ENCODE measurements at regions not wholly inside any gene's neighbourhood (a gene's known extent, or its start where the extent isn't known, plus 50 kb on each side); places are given as distances from the start of the nearest gene placed in this dataset.
"Not testable (repeated sequence)": the region's sequence is repeated elsewhere in the genome, so short reads cannot be mapped to it uniquely, and the experiment has no call there.

DNA sequence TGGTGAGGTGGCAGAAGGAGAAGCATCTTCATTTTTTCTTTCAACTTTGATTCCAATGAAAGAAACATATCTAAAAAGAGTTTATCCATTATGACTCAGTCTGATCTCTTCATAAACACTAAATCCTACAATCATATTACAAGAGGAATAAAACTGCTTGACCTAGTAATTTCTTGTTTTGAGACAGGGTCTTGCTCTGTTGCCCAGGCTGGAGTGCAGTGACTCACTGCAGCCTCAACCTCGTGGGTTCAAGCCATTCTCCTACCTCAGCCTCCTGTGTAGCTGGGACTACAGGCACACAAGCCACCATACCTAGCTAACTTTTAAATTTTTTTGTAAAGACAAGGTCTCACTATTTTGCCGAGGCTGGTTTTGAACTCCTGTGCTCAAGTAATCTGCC, 147.2 kb downstream of the NDUFA12 start:
- no peak for DNase-seq

DNA sequence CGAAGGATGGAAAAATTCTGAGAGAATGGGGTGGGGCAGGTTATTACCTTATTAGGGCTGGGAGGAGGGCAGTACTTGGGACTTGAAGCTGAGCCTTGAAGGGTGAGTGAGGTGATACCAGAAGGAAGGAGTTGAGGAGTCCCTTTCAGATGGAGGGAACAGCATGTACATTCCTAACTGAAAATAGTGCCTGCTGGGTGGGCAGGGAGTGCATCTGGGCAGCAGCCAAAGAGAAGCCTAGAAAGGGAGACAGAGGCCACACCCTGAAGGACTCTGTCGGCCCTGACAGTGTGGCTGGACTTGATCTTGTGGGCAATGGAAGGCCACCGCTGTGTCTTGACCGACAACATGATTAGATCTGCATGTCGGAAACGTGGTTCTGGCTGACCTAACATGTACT, 147.6 kb downstream of the NDUFA12 start:
- no peak for DNase-seq

DNA sequence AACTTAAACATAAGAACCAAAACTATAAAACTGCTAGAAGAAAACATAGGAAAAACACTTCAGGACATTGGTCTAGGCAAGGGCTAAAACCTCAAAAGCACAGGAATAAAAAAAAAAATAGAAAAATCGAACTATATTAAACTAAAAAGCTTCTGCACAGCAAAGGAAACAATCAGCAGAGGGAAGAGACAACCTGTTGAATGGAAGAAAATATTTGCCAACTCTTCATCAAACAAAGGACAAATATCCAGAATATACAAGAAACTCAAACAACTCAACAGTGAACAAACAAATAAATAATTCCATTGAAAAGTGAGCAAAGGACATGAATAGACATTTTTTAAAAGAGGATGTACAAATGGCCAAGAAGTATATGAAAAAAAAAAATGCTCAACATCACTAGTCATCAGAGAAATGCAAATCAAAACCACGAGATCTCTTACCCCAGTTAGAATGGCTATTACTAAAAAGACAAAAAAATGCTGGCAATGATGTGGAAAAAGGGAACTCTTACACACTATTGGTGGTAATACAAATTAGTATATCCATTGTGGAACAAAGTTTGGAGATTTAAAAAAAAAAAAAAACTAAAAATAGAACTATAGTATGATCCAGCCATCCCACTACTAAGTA, 152.0 kb downstream of the NDUFA12 start:
- DNase-seq = no peak

DNA sequence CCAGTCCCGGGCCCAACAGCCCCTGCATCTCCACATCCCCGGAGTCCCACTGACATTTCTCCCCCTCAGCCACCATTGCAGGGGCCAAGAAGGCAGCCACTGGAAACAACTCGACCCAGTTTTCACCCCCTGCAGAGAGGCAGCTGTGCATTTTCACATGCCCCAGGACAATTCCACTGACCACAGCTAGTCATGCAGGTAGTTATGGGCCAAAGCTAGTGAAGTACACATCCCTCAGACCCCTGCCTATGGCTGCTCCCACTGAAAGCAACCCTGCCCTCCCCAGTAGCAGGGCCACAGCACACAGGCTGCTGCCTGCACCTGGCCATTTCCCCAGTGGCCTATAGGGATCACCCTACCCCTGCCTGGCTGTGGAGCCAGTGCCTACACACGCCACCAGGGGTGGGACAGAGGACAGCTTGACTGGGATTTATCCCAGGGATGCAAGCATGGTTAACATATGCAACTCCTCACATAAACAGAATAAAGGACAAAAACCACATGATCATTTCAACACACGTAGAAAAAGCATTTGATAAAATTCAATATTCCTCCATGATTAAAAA, 154.0 kb downstream of the NDUFA12 start:
- no peak for DNase-seq

DNA sequence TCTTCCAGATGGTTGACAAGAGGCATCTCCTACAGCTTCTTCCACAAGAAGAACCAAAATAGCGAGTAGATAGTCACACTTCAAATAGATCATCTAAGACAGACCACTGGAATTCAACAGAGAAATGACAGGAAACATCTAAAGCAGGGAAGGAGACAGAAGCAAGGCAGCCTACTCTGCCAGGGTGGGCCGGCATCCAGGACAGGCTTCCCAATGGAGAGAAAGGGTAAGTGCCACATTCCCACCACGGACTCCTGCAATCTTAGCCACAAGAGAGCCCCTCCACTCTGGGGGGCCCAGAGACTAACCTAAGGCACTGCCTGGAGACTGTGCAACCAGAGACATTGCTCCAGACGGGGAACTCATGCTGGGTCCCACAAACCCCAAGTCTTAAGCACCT, 154.5 kb downstream of the NDUFA12 start:
- DNase-seq = no peak

DNA sequence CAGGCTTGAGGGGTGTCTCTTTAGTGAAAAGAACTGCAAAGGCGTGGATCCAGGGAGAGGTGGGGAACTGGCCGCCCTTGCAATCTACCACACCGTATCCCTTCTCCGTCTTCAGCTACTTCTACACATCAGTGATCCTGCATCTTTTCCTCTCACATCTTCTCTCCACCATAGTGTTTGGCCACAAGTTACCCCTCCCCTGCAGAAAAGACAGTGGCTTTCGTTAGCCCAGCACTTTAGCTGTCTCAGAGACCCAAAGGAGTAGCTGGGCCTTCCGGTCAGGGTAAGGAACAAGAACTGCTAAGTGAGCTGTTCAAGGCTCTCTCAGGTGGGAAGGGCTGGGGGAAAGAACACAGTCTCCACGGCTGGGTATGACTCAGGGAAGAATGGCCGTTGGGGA, 158.4 kb downstream of the NDUFA12 start:
- DNase-seq = no peak

DNA sequence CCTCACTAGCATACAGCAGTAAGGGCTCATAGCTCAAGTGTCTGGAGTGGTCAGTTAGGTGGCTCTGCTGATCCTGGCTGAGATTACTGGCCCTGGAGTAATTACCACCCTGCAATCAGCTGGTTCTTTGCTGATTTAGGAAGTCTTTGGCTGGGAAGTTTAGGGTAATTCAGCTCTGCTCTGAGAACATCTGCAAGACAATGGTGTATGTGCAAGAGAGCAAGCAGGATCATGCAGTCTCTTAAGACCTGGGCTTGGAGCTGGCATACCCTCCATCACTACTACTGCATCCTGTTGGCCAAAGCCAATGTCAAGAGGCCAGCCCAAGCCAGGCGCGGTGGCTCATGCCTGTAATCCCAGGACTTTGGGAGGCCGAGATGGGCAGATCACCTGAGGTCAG, 159.0 kb downstream of the NDUFA12 start:
- no peak for DNase-seq

DNA sequence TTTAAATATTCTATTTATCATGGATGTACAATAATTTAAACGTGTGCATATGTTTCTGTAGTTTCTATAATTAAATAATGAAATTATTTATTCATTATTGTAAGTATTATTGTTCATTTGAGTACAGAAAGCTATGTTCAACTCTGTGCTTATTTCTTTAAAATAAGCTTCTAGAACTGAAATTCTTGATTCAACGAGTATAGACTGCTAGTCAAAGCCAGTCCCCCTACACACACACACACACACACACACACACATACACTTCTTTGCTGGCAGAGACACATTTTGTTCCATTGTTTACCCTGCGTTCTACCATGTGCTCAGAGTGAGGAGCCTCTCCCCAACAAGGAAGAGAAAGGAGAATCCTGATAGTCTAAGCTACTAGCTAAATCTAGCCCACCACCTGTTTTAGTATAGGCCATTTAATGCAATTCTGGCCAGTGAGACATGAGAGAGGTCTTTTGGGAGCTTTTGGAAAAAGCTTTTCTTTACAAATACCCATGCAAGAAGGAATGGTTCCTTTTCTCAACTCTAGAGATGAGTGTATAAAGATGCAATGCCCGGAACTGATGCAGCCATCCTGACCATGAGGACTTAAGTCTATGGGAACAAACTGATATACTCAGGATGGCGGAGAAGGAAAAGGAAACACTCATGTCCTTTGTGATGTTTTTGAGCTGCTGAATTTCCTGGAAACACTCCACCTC, 161.4 kb downstream of the NDUFA12 start:
- no peak for DNase-seq

DNA sequence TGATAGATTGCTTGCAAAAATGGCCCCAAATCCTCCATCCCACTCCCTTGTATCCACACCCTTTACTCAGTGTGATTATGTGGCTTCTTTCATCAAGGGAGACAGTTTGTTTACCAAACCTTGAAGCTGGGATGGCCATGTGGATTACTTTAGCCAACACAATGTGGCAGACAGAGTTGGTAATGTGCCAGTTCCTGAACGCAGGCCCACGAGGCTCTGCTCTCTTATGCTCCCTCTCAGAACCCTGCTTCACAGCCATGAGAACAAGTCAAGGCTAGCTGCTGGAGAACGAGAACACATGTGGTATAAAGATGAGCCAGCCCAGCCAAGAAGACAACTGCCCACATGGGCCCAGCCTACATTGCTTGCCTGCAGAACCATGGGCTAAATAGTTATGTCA, 162.3 kb downstream of the NDUFA12 start:
- DNase-seq = peak; percentile 78

DNA sequence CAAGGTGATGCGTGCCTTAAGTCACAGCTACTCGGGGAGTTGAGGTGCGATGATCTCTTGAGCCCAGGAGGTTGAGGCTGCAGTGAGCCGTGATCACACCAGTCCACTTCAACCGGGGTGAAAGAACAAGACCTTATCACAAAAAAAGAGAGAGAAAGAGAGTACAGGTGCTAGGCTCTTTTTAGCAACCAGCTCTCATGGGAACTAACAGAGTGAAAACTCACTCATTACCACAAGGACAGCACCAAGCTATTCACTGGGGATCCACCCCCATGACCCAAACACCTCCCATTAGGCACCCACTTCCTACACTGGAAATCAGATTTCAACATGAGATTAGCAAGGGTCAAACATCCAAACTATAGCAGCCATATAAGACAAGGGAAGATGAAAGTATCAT, 164.2 kb downstream of the NDUFA12 start:
- DNase-seq = no peak

DNA sequence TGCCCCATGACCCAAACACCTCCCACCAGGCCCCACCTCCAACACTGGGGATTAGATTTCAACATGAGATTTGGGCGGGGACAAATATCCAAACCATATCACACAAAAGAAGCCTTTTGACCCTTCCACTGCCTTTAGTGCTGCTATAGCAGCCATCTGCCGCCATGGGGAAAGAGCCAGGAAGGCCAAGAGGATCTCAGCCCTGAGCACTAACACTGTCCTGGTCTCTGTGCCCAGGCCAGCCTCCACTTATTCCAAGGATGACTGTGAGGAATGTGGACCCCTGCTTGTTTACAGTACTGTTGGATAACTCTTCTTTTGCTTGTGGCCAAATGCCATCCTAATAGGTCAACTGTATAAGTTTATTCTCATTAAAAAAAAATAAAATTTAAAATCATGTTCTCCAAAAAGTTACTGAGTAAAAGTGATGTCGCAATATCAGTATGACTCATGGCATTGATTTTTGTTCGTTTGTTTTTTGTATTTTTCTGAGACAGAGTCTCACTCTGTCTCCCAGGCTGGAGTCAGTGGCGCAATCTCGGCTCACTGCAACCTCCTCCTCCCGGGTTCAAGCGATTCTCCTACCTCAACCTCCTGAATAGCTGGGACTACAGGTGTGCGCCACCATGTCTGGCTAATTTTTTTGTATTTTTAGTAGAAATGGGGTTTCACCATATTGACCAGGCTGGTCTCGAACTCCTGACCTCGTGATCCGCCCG, 166.4 kb downstream of the NDUFA12 start:
- not testable (repeated sequence) for DNase-seq

DNA sequence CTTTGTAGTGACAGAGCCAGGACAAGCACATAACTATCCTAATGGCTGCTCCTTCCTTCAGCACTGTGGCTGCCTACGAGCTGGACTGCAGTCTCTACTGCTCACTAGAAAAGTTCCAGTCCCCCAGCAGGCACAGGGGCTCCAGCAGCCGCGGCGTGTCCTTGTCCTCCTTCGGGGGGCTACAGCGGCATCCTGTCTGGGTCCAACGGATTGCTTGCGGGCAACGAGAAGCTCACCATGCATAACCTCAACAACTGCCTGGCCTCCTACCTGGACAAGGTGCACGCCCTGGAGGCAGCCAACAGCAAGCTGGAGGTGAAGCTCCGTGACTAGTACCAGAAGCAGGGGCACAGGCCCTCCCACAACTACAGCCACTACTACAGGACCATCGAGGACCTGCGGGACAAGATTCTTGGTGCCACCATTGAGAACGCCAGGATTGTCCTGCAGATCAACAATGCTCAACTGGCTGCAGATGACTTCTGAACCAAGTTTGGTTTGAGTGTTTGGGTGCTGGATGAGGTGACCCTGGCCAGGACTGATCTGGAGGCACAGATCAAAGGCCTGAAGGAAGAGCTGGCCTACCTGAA, 169.4 kb downstream of the NDUFA12 start:
- DNase-seq = no peak

DNA sequence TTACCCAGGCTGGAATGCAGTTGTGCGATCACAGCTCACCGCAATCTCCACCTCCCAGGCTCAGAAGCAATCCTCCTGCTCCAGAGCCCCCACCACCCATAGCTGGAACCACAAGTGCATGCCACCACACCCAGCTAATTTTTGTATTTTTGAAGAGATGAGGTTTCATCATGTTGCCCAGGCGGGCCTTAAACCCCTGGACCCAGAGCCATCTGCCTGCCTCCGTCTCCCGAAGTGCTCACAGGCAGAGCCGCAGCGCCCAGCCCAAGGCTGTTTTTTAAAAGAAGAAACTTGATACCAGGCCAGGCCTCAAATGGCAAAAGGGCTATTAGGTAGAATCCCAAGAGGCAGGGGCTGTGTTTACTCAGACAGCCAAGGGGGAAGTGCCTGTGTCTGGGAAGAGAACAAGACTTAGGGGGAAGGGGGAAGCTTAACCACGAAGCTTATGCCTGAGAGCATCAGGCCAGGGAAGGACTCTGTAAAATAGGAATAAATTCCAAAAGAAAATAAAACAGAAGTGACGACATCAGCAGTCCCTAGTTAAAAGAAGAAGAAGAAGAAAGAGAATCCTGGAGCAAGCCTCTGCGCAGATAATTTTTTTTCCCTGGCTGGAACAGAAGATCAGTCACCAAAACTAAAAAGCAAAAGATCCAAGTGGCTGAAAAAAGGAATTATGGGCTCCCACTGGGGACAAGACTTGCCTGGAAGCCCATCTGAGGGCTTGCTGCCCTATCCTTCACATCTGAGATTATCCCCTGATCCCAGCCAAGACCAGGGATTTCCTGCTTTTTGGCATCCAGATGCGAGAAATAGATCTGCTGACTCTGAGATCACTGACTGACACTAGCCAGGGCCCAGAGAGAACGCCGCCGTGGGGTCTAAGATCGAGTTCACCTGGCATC, 170.5 kb downstream of the NDUFA12 start:
- DNase-seq = peak; percentile 65

DNA sequence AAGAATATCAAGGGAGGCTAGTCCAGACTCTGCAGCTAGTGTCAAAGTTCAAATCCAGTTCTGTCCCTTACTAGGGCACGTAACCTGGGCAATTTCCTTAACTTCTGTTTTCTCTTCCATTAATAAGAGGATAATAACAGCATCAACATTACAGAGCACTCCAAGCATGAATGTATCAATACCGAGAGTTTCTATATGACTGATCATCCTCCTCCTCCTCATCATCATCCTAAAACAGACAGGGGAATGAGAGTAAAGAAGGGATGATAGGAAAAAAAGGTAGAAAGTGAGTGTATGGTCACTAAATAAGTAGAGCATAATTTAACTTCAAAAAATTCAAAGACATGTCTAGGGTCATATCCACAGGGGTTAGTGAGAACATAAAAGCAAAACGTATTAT, 171.4 kb downstream of the NDUFA12 start:
- no peak for DNase-seq

DNA sequence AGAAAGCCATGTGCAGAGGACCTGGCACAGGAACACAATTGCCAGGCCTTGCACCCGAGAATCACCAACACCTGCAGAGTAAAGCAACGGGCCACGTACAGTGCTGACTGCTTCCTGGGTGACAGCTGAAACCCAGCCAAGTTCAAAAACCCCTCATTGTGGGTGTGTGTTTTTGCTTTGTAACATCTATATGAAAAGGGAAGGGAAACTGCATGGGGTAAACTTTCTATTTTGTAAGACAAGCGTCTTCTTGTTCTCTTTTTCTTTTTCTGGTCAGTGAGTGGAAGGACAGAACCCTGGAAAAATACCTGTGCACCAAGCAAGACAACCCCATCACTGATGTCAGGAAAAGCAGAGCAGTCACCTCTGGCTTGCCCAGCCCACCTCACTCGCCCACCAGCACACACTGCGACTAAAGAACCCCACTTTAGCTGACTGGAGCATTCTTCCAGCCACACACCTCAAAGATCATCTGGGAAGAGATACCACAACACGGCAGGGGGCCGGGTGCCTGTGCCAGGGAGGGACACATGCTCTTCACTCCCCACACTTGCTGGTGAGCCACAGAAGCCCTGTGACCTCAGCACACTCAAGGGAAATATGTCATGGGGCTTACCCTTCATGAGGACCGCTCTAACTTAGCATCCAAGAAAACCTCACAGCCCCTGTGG, 172.3 kb downstream of the NDUFA12 start:
- DNase-seq = peak; percentile 29

DNA sequence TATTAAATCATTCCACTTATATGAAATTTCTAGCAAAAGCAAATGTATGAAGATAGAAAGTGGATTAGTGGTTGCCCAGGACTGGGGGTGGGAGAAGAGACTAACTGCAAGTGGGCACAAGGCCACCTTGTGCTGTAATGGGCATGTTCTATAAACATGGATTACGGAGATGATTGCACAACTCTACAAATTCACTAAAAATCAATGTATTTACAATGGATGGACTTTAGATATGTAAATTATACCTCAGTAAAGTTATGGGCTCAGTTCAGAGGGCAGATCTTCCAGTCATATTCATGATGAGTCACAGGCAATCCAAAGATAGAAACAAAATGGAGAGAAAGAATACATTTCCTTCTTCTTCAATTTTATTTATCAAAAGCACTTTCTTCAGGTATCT, 173.9 kb downstream of the NDUFA12 start:
- DNase-seq = no peak

DNA sequence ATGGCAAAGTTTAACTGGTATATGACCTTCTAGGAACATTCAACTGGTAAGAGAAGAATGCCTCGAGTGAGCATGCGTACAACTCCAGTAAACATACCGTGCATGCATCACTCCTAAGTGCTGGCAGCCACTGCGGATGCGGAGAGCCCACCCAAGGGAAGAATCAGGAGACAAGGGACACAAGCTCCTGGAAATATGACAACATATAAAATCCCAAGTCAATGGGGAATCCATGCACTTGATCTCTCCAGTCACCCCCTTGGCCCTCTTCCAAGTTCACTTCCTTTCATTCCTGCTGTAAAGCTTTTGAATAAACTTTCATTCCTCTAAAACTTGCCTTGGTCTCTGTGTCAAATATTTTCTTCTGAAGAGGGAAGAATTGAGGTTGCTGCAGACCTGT, 168.7 kb upstream of the TMCC3 start:
- DNase-seq = no peak

DNA sequence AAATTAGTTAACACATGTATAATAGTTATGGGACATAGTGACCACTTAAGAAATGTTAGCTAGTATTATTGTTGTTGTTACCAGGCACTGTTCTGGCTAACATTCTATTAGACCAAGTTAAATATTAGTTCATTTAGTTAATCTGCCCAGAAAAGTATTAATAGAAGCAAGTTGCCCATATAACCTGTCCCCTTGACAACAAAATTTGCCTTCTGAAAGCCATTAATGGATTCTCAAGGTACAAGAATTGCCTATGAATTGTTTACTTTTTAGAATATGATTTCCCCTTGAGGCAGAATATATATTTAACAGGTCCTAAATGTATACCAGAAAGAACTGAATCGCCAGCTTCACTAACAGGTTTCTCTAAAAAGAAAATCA, 167.3 kb upstream of the TMCC3 start:
- no peak for DNase-seq

DNA sequence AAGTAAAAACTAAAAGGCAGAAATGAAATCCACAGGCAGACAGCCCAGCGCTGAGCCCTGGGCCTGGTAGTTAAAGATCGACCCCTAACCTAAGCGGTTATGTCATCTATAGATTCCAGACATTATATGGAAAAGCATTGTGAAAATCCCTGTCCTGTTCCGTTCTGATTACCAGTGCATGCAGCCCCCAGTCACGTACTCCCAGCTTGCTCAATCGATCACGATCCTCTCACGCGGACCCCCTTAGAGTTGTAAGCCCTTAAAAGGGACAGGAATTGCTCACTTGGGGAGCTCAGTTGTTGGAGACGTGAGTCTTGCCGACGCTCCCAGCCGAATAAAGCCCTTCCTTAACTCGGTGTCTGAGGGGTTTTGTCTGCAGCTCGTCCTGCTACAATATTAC, 166.8 kb upstream of the TMCC3 start:
- DNase-seq = not testable (repeated sequence)

DNA sequence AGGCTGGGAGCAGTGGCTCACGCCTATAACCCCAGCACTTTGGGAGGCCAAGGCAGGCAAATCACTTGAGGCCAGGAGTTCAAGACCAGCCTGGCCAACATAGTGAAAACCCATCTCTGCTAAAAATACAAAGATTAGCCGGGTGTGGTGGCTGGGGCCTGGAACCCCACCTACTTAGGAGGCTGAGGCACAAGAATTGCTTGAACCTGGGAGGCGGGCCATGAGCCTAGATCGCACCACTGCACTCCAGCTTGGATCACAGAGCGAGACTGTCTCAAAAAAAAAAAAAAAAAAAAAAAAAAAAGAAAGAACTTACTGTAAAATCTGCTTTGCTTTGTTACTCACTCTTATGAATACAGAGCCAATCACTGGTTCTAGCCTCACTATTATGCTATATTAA, 166.4 kb upstream of the TMCC3 start:
- DNase-seq = not testable (repeated sequence)

DNA sequence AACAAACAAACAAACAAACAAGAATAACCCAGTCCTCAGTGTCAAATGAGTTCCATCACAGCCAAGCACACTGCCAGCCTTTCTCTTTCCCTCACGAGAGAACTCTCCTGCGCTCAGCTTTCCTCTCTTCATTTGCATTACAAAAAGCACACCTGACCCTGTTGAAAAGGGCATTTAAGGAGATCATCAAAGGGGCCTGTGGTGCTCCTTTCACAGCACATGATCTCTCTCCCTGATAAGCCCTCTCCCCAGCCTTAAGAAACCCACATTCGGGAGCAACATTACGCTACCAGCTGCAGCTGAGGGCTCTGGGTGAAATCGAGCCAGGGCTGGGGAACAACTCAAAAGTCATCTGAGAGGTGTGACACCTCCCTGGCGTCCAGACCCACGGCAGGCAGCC, 165.6 kb upstream of the TMCC3 start:
- DNase-seq = no peak

DNA sequence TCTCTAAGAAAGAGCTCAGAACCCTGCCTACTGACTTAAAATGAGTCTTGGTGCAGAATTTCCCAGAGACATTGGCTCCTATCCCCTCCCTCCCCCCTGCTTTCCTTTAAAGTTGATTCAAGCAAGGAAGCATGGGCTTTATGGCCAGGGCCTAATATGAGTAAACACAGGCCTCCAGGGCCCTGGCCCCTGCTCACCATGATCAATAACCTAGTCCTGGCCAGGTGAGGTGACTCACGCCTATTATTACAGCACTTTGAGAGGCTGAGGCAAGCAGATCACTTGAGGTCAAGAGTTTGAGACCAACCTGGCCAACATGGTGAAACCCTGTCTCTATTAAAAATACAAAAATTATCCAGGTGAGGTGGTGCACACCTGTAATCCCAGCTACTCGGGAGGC, 165.1 kb upstream of the TMCC3 start:
- DNase-seq = no peak

Data from NCI-H1105 treated with DMSO at 0.1 percent for 48 hours (cell line).